ENCODE measurements at regions not wholly inside any gene's neighbourhood (a gene's known extent, or its start where the extent isn't known, plus 50 kb on each side); places are given as distances from the start of the nearest gene placed in this dataset.
A peak's percentile ranks its signal among the peaks of the same experiment; 100 is the strongest.
"Not testable (repeated sequence)": the region's sequence is repeated elsewhere in the genome, so short reads cannot be mapped to it uniquely, and the experiment has no call there.

- DNase-seq (ENCODE audit: low spot score in 2 of 2) = no peak
- TF ChIP-seq CTCF (IDR thresholded peaks at IDR 0.05) (no peak), POLR2AphosphoS5 (IDR thresholded peaks at IDR 0.05) (no peak), POLR2A (IDR thresholded peaks at IDR 0.05) (no peak)
- no peaks in the 10 kb centered on the region for H3K4me1 ChIP-seq
- intact Hi-C loops (cut with DNase I; ENCODE audit: low total_unique reads) = no loop called here
- no peak overlapping the region for H3K27ac ChIP-seq
- no peaks in the 10 kb centered on the region for H3K9me3 ChIP-seq
- H3K36me3 ChIP-seq = no peaks in the 10 kb centered on the region
- H3K27me3 ChIP-seq = no peaks in the 10 kb centered on the region
- no peak overlapping the region for H3K4me3 ChIP-seq
These were observed 657.2 kb downstream of the PRIM2 start for GRCh38 chr6:57974653-57975052.

- H3K27ac ChIP-seq; H3K4me3 ChIP-seq; intact Hi-C loops (cut with DNase I; ENCODE audit: low total_unique reads); H3K27me3 ChIP-seq; H3K36me3 ChIP-seq; DNase-seq (ENCODE audit: low spot score in 2 of 2); H3K9me3 ChIP-seq; H3K4me1 ChIP-seq: not testable (repeated sequence)
These were observed 657.7 kb downstream of the PRIM2 start for GRCh38 chr6:57975127-57975526.

GRCh38 chr6:57976371-57976770 lies 658.9 kb downstream of the PRIM2 start:
- DNase-seq (ENCODE audit: low spot score in 2 of 2); intact Hi-C loops (cut with DNase I; ENCODE audit: low total_unique reads); H3K36me3 ChIP-seq; H3K4me3 ChIP-seq; H3K27me3 ChIP-seq; H3K4me1 ChIP-seq; H3K9me3 ChIP-seq; H3K27ac ChIP-seq: not testable (repeated sequence)

- H3K4me3 ChIP-seq; DNase-seq (ENCODE audit: low spot score in 2 of 2); H3K4me1 ChIP-seq; H3K36me3 ChIP-seq; H3K27me3 ChIP-seq; H3K9me3 ChIP-seq; H3K27ac ChIP-seq; intact Hi-C loops (cut with DNase I; ENCODE audit: low total_unique reads): not testable (repeated sequence)
These were observed 666.2 kb downstream of the PRIM2 start for GRCh38 chr6:57983603-57984002.

GRCh38 chr6:57984575-57984974 lies 667.1 kb downstream of the PRIM2 start:
- H3K27ac ChIP-seq; H3K4me3 ChIP-seq; DNase-seq (ENCODE audit: low spot score in 2 of 2); H3K27me3 ChIP-seq; H3K36me3 ChIP-seq; intact Hi-C loops (cut with DNase I; ENCODE audit: low total_unique reads); H3K9me3 ChIP-seq; H3K4me1 ChIP-seq: not testable (repeated sequence)

- H3K4me3 ChIP-seq; H3K27ac ChIP-seq; H3K4me1 ChIP-seq; H3K36me3 ChIP-seq; H3K9me3 ChIP-seq; DNase-seq (ENCODE audit: low spot score in 2 of 2); H3K27me3 ChIP-seq; intact Hi-C loops (cut with DNase I; ENCODE audit: low total_unique reads): not testable (repeated sequence)
These were observed 668.3 kb downstream of the PRIM2 start for GRCh38 chr6:57985734-57986133.

- H3K27me3 ChIP-seq; H3K27ac ChIP-seq; DNase-seq (ENCODE audit: low spot score in 2 of 2); H3K36me3 ChIP-seq; intact Hi-C loops (cut with DNase I; ENCODE audit: low total_unique reads); H3K9me3 ChIP-seq; H3K4me3 ChIP-seq; H3K4me1 ChIP-seq: not testable (repeated sequence)
These were observed 669.2 kb downstream of the PRIM2 start for GRCh38 chr6:57986584-57986983.

GRCh38 chr6:57989520-57990080 lies 672.2 kb downstream of the PRIM2 start:
- H3K36me3 ChIP-seq; intact Hi-C loops (cut with DNase I; ENCODE audit: low total_unique reads); H3K4me3 ChIP-seq; DNase-seq (ENCODE audit: low spot score in 2 of 2); H3K9me3 ChIP-seq; H3K27me3 ChIP-seq; H3K27ac ChIP-seq; H3K4me1 ChIP-seq: not testable (repeated sequence)

GRCh38 chr6:57998858-57999619 lies 681.6 kb downstream of the PRIM2 start:
- H3K36me3 ChIP-seq; H3K27ac ChIP-seq; H3K27me3 ChIP-seq; H3K4me1 ChIP-seq; H3K9me3 ChIP-seq; intact Hi-C loops (cut with DNase I; ENCODE audit: low total_unique reads); H3K4me3 ChIP-seq; DNase-seq (ENCODE audit: low spot score in 2 of 2): not testable (repeated sequence)

GRCh38 chr6:58000233-58000632 lies 682.8 kb downstream of the PRIM2 start:
- H3K4me3 ChIP-seq; H3K27ac ChIP-seq; H3K4me1 ChIP-seq; DNase-seq (ENCODE audit: low spot score in 2 of 2); H3K27me3 ChIP-seq; intact Hi-C loops (cut with DNase I; ENCODE audit: low total_unique reads); H3K9me3 ChIP-seq; H3K36me3 ChIP-seq: not testable (repeated sequence)

GRCh38 chr6:58003417-58004167 lies 686.2 kb downstream of the PRIM2 start:
- H3K36me3 ChIP-seq; H3K9me3 ChIP-seq; H3K4me1 ChIP-seq; H3K4me3 ChIP-seq; H3K27me3 ChIP-seq; intact Hi-C loops (cut with DNase I; ENCODE audit: low total_unique reads); H3K27ac ChIP-seq; DNase-seq (ENCODE audit: low spot score in 2 of 2): not testable (repeated sequence)

GRCh38 chr6:58007334-58008000 lies 690.0 kb downstream of the PRIM2 start:
- H3K9me3 ChIP-seq; H3K4me1 ChIP-seq; H3K4me3 ChIP-seq; DNase-seq (ENCODE audit: low spot score in 2 of 2); H3K27me3 ChIP-seq; H3K36me3 ChIP-seq; intact Hi-C loops (cut with DNase I; ENCODE audit: low total_unique reads): not testable (repeated sequence)
- H3K27ac ChIP-seq = peak overlapping the region in 1 of 2 donors; percentile 32
